Left renal pelvis (tissue), 4 donors: ENCODE measurements at regions not wholly inside any gene's neighbourhood (a gene's known extent, or its start where the extent isn't known, plus 50 kb on each side); places are given as distances from the start of the nearest gene placed in this dataset.

Experiments used
- DNase-seq, 4 donors: peaks; one replicate each; pipeline ENCODE4 v3.0.0-alpha.2; 2013; ENCODE audit warnings: low read depth in 4 of 4, low spot score in 3 of 4

GRCh38 chr16:86663685-86664521 is 85.6 kb downstream of the FOXL1 start:
- no peak for DNase-seq

- no peak for DNase-seq
These were observed 86.4 kb downstream of the FOXL1 start for GRCh38 chr16:86664522-86665318.

GRCh38 chr16:86665319-86665675 is 86.9 kb downstream of the FOXL1 start:
- no peak for DNase-seq

GRCh38 chr16:86665929-86666328 is 87.6 kb downstream of the FOXL1 start:
- DNase-seq, result no peak

- no peak for DNase-seq
These were observed 88.7 kb downstream of the FOXL1 start for GRCh38 chr16:86667035-86667434.

- DNase-seq, result no peak
These were observed 90.0 kb downstream of the FOXL1 start for GRCh38 chr16:86668136-86668910.

- DNase-seq, result no peak
These were observed 91.0 kb downstream of the FOXL1 start for GRCh38 chr16:86669285-86669805.

- no peak for DNase-seq
These were observed 91.8 kb downstream of the FOXL1 start for GRCh38 chr16:86669937-86670749.

GRCh38 chr16:86670750-86671234 is 92.4 kb downstream of the FOXL1 start:
- DNase-seq, result no peak

GRCh38 chr16:86671486-86672178 is 93.3 kb downstream of the FOXL1 start:
- peak; percentile 66 to 79 (median 72) for DNase-seq

GRCh38 chr16:86672179-86672863 is 94.0 kb downstream of the FOXL1 start:
- DNase-seq, result no peak

- DNase-seq, result no peak
These were observed 95.0 kb downstream of the FOXL1 start for GRCh38 chr16:86673090-86673955.

GRCh38 chr16:86673956-86674453 is 95.7 kb downstream of the FOXL1 start:
- DNase-seq, result no peak

GRCh38 chr16:86676254-86676670 is 97.9 kb downstream of the FOXL1 start:
- no peak for DNase-seq

GRCh38 chr16:86679490-86679889 is 101.1 kb downstream of the FOXL1 start:
- no peak for DNase-seq

GRCh38 chr16:86680162-86680561 is 101.8 kb downstream of the FOXL1 start:
- DNase-seq, result peak in 1 of 4 donors; percentile 40

- DNase-seq, result no peak
These were observed 102.3 kb downstream of the FOXL1 start for GRCh38 chr16:86680661-86681030.
